ES-I3 (cell line): ENCODE measurements at regions not wholly inside any gene's neighbourhood (a gene's known extent, or its start where the extent isn't known, plus 50 kb on each side); places are given as distances from the start of the nearest gene placed in this dataset.
"Not testable (repeated sequence)": the region's sequence is repeated elsewhere in the genome, so short reads cannot be mapped to it uniquely, and the experiment has no call there.

Source experiments
- H3K36me3 ChIP-seq: 2 replicates; pipeline ENCODE4 v1.6.1; 2013; ENCODE audit warnings: mild to moderate bottlenecking, low read length, control low read depth, moderate library complexity; ENCODE audit not compliant: insufficient read depth
- H3K4me1 ChIP-seq: 2 replicates; pipeline ENCODE4 v1.6.1; 2013; ENCODE audit warnings: mild to moderate bottlenecking, control low read depth, low read length; ENCODE audit not compliant: insufficient read depth
- H3K9ac ChIP-seq: 2 replicates; pipeline ENCODE4 v1.6.1; 2013; ENCODE audit warnings: low read depth, mild to moderate bottlenecking, low read length, moderate library complexity
- H3K9me3 ChIP-seq: 2 replicates; pipeline ENCODE4 v1.6.1; 2013; ENCODE audit warnings: mild to moderate bottlenecking, low read length, moderate library complexity; ENCODE audit not compliant: control insufficient read depth, insufficient read depth

DNA sequence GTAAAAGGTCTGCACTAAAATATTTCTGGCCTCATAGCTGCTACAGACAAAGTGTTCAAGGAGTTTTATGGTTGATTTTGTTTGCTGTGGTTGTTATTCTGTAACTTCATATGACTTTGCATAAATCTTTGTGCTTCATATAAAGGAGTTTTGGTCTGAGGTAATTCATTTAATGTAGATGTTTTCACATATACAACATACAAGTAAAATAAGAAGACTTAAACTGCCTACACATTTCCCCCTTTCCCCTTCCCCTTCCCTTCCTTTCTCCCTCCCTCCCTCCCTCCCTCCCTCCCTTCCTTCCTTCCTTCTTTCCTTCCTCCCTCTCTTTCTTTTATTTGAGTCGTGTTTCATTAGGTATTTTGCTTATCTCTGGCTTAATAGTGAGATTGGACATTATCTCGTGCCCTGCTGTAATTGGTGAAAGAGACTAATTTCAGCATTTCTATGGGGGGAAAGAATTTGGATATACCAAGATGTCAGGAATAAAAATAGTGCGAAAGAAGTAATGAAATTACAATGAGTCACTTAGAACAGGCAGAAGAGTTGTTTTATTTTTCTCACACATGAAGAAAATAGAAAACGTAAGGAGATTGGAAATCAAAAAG, 144.9 kb upstream of the MAD2L1 start:
- H3K9me3 ChIP-seq, result no peaks in the 10 kb centered on the region
- no peak overlapping the region for H3K9ac ChIP-seq
- H3K36me3 ChIP-seq, result no peaks in the 10 kb centered on the region
- H3K4me1 ChIP-seq, result no peaks in the 10 kb centered on the region

DNA sequence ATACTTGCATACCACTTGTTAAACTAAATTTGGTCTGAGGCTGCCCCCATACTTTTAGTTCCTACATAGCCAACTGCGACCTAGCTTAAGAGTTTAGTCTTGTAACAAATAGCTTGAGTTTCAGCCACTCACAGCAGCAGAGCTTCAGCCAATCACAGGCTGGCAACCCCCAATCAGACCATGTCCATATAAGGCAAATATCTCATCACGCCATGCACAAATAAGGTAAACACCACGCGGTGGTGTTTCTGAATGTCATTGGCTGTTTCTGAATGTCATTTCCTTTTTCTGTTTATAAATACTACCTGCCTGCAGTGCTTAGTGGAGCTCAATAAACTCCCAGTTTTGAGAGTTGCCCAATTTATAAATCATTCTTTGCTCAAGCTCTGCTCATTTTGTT, 143.1 kb upstream of the MAD2L1 start:
- Histone ChIP-seq H3K4me1 (no peaks in the 10 kb centered on the region), H3K9me3 (no peaks in the 10 kb centered on the region), H3K9ac (no peak overlapping the region), H3K36me3 (no peaks in the 10 kb centered on the region)

DNA sequence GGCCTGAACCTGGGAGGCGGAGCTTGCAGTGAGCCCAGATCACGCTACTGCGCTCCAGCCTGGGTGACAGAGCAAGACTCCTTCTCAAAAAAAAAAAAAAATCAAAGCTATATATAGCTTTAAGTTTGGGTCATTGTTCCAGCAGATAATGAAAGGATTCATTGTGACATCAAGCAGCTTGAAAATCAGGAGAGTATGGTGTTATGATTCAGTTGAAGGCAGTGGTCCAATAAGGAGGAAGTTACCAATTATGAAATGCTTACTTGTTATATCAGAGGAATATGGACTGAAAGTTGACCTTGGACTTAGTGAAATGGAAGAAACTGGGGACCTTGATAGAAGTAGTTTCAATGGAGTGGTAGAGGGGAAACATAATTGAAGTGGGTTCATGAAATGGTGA, 140.4 kb upstream of the MAD2L1 start:
- Histone ChIP-seq H3K36me3 (no peaks in the 10 kb centered on the region), H3K4me1 (peaks cover 6% of the 10 kb centered on the region; the same call in 1 of the 2 replicates), H3K9ac (no peak overlapping the region), H3K9me3 (no peaks in the 10 kb centered on the region)

- Histone ChIP-seq H3K36me3 (no peaks in the 10 kb centered on the region), H3K4me1 (peaks cover 6% of the 10 kb centered on the region; the same call in 1 of the 2 replicates), H3K9ac (no peak overlapping the region), H3K9me3 (no peaks in the 10 kb centered on the region)
Observed at GRCh38 chr4:120202222-120202621, 135.6 kb upstream of the MAD2L1 start.

DNA sequence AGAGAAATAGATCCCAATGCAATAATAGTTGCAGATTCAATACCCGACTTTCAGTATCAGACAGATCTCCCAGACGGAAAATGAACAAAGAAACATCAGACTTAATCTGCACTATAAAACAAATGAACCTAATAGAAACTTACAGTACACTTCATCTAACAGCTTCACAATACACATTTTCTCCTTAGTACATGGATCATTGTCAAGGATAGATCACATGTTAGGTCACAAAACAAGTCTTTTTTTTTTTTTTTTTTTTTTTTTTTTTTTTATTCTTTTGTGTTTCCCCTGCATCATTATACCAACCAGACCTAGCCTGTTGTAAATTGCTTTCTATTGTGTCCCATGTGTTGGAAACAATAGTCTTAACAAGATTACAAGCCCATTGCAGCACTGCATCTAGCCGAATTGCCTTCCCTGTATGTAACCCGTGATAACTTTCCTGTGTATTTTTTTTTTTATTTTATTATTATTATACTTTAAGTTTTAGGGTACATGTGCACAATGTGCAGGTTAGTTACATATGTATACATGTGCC, 134.0 kb upstream of the MAD2L1 start:
- not testable (repeated sequence) for H3K9me3 ChIP-seq, H3K36me3 ChIP-seq, H3K4me1 ChIP-seq, H3K9ac ChIP-seq

- no peaks in the 10 kb centered on the region for H3K9me3 ChIP-seq
- H3K36me3 ChIP-seq, result no peaks in the 10 kb centered on the region
- peaks cover 6% of the 10 kb centered on the region; the same call in 1 of the 2 replicates for H3K4me1 ChIP-seq
- no peak overlapping the region for H3K9ac ChIP-seq
Observed at GRCh38 chr4:120198411-120198810, 131.8 kb upstream of the MAD2L1 start.

DNA sequence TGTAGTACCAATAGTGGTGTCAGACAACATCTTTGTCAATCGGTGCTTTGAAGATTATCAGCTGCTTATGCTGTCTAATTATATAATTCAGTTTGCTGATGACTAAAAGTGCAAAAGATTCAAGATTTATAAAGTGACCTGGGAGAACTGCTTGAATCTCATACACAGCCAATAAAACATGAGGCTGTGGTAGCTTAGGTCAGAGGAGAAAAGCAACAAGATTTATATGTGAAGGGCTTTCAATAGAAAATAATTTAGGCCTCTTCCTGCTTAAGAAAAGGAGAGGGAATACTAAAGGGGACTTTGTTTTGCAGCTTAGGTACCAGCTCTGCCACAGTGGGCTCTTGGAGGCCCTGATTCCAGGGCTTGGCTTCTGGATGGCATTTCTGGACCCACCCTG, 111.0 kb upstream of the MAD2L1 start:
- H3K4me1 ChIP-seq, result no peaks in the 10 kb centered on the region
- no peaks in the 10 kb centered on the region; the same call in 1 of the 2 replicates for H3K36me3 ChIP-seq
- H3K9ac ChIP-seq, result no peak overlapping the region

GRCh38 chr4:120175272-120175671, 108.6 kb upstream of the MAD2L1 start:
- H3K9me3 ChIP-seq, result no peaks in the 10 kb centered on the region
- no peaks in the 10 kb centered on the region for H3K4me1 ChIP-seq

More for the DNA sequence above, 111.0 kb upstream of the MAD2L1 start:
- H3K9me3 ChIP-seq, result no peaks in the 10 kb centered on the region

DNA sequence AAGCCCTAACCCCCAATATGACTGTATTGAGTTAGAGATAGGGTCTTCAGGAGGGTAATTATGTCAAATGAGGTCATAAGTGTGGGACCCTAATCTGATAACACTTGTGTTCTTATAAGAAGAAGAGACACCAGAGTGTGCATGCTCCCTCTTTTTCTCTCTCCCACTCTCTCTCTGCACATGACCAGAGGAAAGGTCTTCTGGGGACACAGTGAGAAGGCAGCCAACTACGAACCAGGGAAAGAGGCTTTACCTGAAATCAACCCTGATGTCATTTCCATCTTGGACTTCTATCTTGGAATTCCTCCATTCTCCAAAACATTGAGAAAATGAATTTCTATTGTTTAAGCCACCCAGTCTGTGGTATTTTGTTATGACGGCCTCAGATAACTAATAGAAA, 97.2 kb upstream of the MAD2L1 start:
- no peaks in the 10 kb centered on the region for H3K9me3 ChIP-seq
- no peak overlapping the region for H3K9ac ChIP-seq
- peaks cover 7% of the 10 kb centered on the region for H3K4me1 ChIP-seq
- no peaks in the 10 kb centered on the region for H3K36me3 ChIP-seq

More at GRCh38 chr4:120175272-120175671, 108.6 kb upstream of the MAD2L1 start:
- Histone ChIP-seq H3K9ac (no peak overlapping the region), H3K36me3 (no peaks in the 10 kb centered on the region; the same call in 1 of the 2 replicates)

DNA sequence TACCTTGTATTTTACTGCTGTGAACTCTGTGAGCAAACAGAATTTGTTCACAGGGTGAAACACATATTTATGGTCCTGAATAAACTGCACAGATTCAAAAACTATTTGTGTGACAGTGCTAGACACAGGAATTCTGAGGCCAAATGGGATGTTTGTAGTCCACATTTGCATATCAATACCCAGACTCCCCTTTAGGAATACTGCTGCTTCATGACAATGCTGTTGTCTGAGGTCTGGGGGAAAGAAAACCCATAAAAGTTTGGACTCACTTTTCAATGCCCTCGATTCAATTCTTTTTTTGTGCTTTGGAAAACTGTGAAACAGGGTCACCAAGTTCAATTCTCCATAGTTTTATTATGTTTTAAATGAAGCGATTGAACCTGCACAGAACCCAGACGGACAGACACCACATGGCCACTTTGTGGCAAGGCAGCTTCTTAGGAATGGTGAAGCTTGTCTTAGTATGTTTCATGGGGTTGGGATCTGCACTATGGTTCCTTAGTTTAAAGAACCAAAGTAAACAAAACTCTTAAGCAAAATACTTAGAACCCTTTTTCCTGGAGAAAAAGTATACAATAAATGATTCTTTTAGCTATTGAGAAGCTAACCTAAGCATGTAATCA, 92.3 kb upstream of the MAD2L1 start:
- Histone ChIP-seq H3K36me3 (no peaks in the 10 kb centered on the region), H3K9me3 (no peaks in the 10 kb centered on the region), H3K4me1 (peaks cover 10% of the 10 kb centered on the region), H3K9ac (no peak overlapping the region)

GRCh38 chr4:120158046-120158445, 91.4 kb upstream of the MAD2L1 start:
- Histone ChIP-seq H3K4me1 (peaks cover 10% of the 10 kb centered on the region), H3K9ac (no peak overlapping the region), H3K9me3 (no peaks in the 10 kb centered on the region), H3K36me3 (no peaks in the 10 kb centered on the region)

- Histone ChIP-seq H3K4me1 (peaks cover 10% of the 10 kb centered on the region), H3K9ac (no peak overlapping the region), H3K9me3 (no peaks in the 10 kb centered on the region), H3K36me3 (no peaks in the 10 kb centered on the region)
Observed at GRCh38 chr4:120156120-120156718, 89.6 kb upstream of the MAD2L1 start.

GRCh38 chr4:120155287-120155686, 88.6 kb upstream of the MAD2L1 start:
- peaks cover 10% of the 10 kb centered on the region for H3K4me1 ChIP-seq
- no peaks in the 10 kb centered on the region for H3K9me3 ChIP-seq
- no peaks in the 10 kb centered on the region for H3K36me3 ChIP-seq
- H3K9ac ChIP-seq, result no peak overlapping the region

GRCh38 chr4:120144634-120145033, 78.0 kb upstream of the MAD2L1 start:
- H3K4me1 ChIP-seq, result no peaks in the 10 kb centered on the region
- H3K9me3 ChIP-seq, result no peaks in the 10 kb centered on the region
- H3K9ac ChIP-seq, result no peak overlapping the region
- H3K36me3 ChIP-seq, result no peaks in the 10 kb centered on the region

- no peaks in the 10 kb centered on the region for H3K4me1 ChIP-seq
Observed at GRCh38 chr4:120144041-120144440, 77.4 kb upstream of the MAD2L1 start.

More at GRCh38 chr4:120144041-120144440, 77.4 kb upstream of the MAD2L1 start:
- no peaks in the 10 kb centered on the region for H3K9me3 ChIP-seq
- H3K36me3 ChIP-seq, result no peaks in the 10 kb centered on the region
- H3K9ac ChIP-seq, result no peak overlapping the region
